ENCODE measurements at regions not wholly inside any gene's neighbourhood (a gene's known extent, or its start where the extent isn't known, plus 50 kb on each side); places are given as distances from the start of the nearest gene placed in this dataset.

DNA sequence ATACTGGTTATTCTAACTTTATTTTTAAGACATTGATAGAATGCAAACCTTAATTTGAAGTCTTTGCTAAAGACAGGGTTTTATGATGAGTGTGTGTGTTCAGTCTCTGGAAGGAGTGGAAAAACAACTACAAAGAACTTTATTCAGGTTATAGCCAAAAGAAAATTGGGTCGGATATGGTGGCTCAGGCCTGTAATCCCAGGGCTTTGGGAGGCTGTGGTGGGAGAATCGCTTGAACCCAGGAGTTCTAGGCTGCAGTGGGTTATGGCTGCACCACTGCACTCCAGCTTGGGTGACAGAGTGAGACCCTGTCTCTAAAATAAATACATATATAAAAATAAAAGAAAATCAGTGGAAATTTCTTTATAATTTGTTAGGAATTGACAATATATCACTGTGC, 581.5 kb upstream of the CA10 start:
- TF ChIP-seq CTCF (conservative IDR thresholded peaks at IDR 0.05; ENCODE audit: low read depth, low read length) (no peak), CHD1 (IDR thresholded peaks at IDR 0.05; ENCODE audit: low read depth, low read length) (no peak), POLR2A (IDR thresholded peaks at IDR 0.05; ENCODE audit: low read depth, low read length) (no peak), MAZ (IDR thresholded peaks at IDR 0.05; ENCODE audit: borderline replicate concordance, low read depth, low read length) (no peak)

Measured in IMR-90 (cell line).